ENCODE measurements at regions not wholly inside any gene's neighbourhood (a gene's known extent, or its start where the extent isn't known, plus 50 kb on each side); places are given as distances from the start of the nearest gene placed in this dataset.
"Not testable (repeated sequence)": the region's sequence is repeated elsewhere in the genome, so short reads cannot be mapped to it uniquely, and the experiment has no call there.

- no peak for DNase-seq
These were observed 254.0 kb upstream of the STXBP6 start for GRCh38 chr14:25303934-25304333.

GRCh38 chr14:25298238-25298637 is 248.3 kb upstream of the STXBP6 start:
- DNase-seq, result no peak

GRCh38 chr14:25290154-25290553 is 240.2 kb upstream of the STXBP6 start:
- DNase-seq, result not testable (repeated sequence)

GRCh38 chr14:25274529-25274928 is 224.6 kb upstream of the STXBP6 start:
- DNase-seq, result no peak

- no peak for DNase-seq
These were observed 217.2 kb upstream of the STXBP6 start for GRCh38 chr14:25267186-25267585.

- no peak for DNase-seq
These were observed 209.5 kb upstream of the STXBP6 start for GRCh38 chr14:25259470-25259869.

- DNase-seq, result no peak
These were observed 202.8 kb upstream of the STXBP6 start for GRCh38 chr14:25252793-25253192.

GRCh38 chr14:25250516-25250915 is 200.6 kb upstream of the STXBP6 start:
- no peak for DNase-seq

- no peak for DNase-seq
These were observed 197.7 kb upstream of the STXBP6 start for GRCh38 chr14:25247609-25248008.

GRCh38 chr14:25246751-25247150 is 196.8 kb upstream of the STXBP6 start:
- DNase-seq, result no peak

- no peak for DNase-seq
These were observed 189.2 kb upstream of the STXBP6 start for GRCh38 chr14:25239170-25239569.

- DNase-seq, result no peak
These were observed 187.9 kb upstream of the STXBP6 start for GRCh38 chr14:25237845-25238244.

GRCh38 chr14:25233613-25234012 is 183.7 kb upstream of the STXBP6 start:
- DNase-seq, result no peak

- DNase-seq, result no peak
These were observed 181.1 kb upstream of the STXBP6 start for GRCh38 chr14:25231004-25231403.

GRCh38 chr14:25226214-25226613 is 176.3 kb upstream of the STXBP6 start:
- no peak for DNase-seq

GRCh38 chr14:25222256-25222655 is 172.3 kb upstream of the STXBP6 start:
- DNase-seq, result no peak

GRCh38 chr14:25220514-25220913 is 170.6 kb upstream of the STXBP6 start:
- DNase-seq, result no peak

GRCh38 chr14:25215607-25216006 is 165.7 kb upstream of the STXBP6 start:
- DNase-seq, result no peak

GRCh38 chr14:25197885-25198284 is 147.9 kb upstream of the STXBP6 start:
- no peak for DNase-seq

GRCh38 chr14:25180221-25180620 is 130.3 kb upstream of the STXBP6 start:
- DNase-seq, result no peak

GRCh38 chr14:25178255-25178654 is 128.3 kb upstream of the STXBP6 start:
- no peak for DNase-seq

- DNase-seq, result no peak
These were observed 101.2 kb upstream of the STXBP6 start for GRCh38 chr14:25150934-25151790.

GRCh38 chr14:25150401-25150800 is 100.5 kb upstream of the STXBP6 start:
- DNase-seq, result no peak

- DNase-seq, result no peak
These were observed 90.5 kb upstream of the STXBP6 start for GRCh38 chr14:25140411-25140810.

GRCh38 chr14:25136811-25137210 is 86.9 kb upstream of the STXBP6 start:
- DNase-seq, result no peak

Data from activated T-cell treated with anti-CD3 and anti-CD28 coated beads, Interleukin-2, amount 50 U/mL, for 48 hours (primary cell).